Stimulated activated naive CD8-positive, alpha-beta T cell treated with anti-CD3 and anti-CD28 coated beads, Interleukin-15, Interleukin-2, amounts not matched to agents 100 ng/mL and 50 ng/mL, for 24 hours (primary cell): ENCODE measurements at regions not wholly inside any gene's neighbourhood (a gene's known extent, or its start where the extent isn't known, plus 50 kb on each side); places are given as distances from the start of the nearest gene placed in this dataset.
"Not testable (repeated sequence)": the region's sequence is repeated elsewhere in the genome, so short reads cannot be mapped to it uniquely, and the experiment has no call there.

ENCODE experiments used
- H3K27ac Mint-ChIP-seq: one replicate; pipeline ENCODE4 v1.8.0; 2021; ENCODE audit warnings: mild to moderate bottlenecking, mixed read lengths
- H3K27me3 Mint-ChIP-seq: one replicate; pipeline ENCODE4 v1.8.0; 2021; ENCODE audit warnings: mixed read lengths
- H3K36me3 Mint-ChIP-seq: one replicate; pipeline ENCODE4 v1.8.0; 2021; ENCODE audit warnings: low read depth, mixed read lengths
- H3K4me1 Mint-ChIP-seq: one replicate; pipeline ENCODE4 v1.8.0; 2021; ENCODE audit warnings: low read depth, mixed read lengths
- H3K4me3 Mint-ChIP-seq: one replicate; pipeline ENCODE4 v1.8.0; 2021; ENCODE audit warnings: mild to moderate bottlenecking, mixed read lengths
- H3K9me3 Mint-ChIP-seq: one replicate; pipeline ENCODE4 v1.8.0; 2021; ENCODE audit warnings: mixed read lengths

DNA sequence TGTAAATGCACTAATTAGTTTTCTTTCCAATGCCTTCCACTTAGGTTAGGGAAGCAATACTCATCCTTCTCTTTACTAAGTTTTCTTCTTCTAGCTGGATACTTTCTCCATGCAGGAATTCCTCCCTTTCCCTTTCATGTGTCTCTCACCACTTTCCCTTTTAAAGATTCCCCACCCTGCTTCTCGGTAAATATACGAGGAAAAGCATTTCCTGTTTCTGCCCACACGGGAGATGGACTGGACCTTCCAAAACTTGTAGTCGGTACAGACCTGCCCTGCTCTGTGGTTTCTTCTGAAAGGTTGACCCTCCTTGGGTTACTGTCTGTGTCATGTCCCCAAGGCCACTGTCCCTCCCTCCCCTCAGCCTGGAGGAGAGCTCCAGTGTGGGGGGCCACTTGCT lies 58.9 kb upstream of the LYZL2 start:
- Mint-ChIP-seq H3K4me3 (no peak overlapping the region), H3K9me3 (no peaks in the 10 kb centered on the region), H3K4me1 (peaks cover 59% of the 10 kb centered on the region), H3K27ac (peak overlapping the region; percentile 55), H3K27me3 (peaks cover 18% of the 10 kb centered on the region), H3K36me3 (no peaks in the 10 kb centered on the region)

DNA sequence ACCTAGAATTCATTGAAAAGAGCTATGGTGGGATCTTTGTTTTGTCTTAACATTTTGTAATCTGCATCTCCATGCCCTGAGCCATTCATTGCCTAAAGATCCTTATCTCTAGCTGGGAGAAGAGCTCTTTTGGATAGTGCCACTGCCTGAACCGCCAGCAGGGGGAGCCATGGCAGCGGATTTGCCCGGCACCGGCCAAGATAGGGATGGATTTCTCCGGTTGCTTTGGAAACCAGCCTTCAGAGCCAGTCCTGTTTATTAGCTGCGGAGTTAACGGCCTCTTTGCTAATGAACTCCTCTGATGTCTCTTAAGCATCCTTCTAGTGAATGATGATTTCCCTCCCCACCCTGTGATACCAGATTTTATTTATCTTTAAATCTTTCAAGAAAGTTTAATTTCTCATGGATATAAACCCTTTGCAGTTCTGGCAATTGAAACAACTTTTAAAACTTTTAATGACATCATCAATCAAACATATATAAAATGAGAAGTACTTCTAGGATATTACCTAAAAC lies 58.2 kb upstream of the LYZL2 start:
- Mint-ChIP-seq H3K9me3 (no peaks in the 10 kb centered on the region), H3K36me3 (no peaks in the 10 kb centered on the region), H3K27ac (peak overlapping the region; percentile 76), H3K4me3 (no peak overlapping the region), H3K4me1 (peaks cover 63% of the 10 kb centered on the region), H3K27me3 (peaks cover 18% of the 10 kb centered on the region)

DNA sequence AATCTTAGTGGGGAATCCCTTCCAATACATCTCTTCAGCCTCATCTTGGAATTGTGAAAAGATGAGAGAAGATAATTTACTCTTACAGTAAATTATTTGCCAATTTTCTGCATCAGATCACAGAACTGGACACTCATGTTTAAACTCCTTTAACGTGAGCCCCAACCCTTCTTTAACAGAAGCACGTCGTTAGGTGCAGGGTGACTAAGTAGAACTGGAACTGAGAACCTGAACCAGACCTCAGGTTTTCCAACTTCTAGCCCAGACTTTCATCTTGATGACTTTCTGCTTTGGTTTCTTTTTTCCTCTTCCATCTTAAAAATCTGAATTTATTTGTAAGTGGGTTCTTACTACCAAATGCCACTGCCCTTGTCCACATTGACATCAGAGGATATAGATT lies 57.2 kb upstream of the LYZL2 start:
- Mint-ChIP-seq H3K27ac (no peak overlapping the region), H3K4me1 (peaks cover 68% of the 10 kb centered on the region), H3K4me3 (no peak overlapping the region), H3K27me3 (peaks cover 18% of the 10 kb centered on the region), H3K36me3 (no peaks in the 10 kb centered on the region), H3K9me3 (no peaks in the 10 kb centered on the region)

DNA sequence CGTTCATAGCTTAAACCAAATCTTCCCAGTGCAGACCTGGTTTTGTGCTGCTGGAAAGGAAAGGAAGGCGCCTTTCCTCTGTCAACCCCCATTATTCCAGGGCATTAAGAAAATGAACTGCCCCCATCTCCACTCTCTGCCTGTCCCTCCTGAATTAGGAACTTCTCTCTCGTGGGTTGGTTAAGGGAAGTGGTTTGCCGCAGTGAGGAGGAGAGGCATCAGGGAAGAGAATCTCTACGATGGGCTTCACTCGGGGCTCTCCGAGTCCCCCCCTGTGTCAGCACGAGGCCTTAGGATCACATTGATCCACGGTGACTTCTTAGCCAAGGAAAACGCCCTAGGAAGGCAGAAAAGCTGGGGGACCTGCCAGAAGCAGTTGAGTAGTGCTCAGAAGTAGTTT lies 53.9 kb upstream of the LYZL2 start:
- Mint-ChIP-seq H3K4me1 (peaks cover 62% of the 10 kb centered on the region), H3K27ac (peak overlapping the region; percentile 88), H3K27me3 (peaks cover 35% of the 10 kb centered on the region), H3K4me3 (peak overlapping the region; percentile 4), H3K9me3 (peaks cover 4% of the 10 kb centered on the region), H3K36me3 (peaks cover 5% of the 10 kb centered on the region)

DNA sequence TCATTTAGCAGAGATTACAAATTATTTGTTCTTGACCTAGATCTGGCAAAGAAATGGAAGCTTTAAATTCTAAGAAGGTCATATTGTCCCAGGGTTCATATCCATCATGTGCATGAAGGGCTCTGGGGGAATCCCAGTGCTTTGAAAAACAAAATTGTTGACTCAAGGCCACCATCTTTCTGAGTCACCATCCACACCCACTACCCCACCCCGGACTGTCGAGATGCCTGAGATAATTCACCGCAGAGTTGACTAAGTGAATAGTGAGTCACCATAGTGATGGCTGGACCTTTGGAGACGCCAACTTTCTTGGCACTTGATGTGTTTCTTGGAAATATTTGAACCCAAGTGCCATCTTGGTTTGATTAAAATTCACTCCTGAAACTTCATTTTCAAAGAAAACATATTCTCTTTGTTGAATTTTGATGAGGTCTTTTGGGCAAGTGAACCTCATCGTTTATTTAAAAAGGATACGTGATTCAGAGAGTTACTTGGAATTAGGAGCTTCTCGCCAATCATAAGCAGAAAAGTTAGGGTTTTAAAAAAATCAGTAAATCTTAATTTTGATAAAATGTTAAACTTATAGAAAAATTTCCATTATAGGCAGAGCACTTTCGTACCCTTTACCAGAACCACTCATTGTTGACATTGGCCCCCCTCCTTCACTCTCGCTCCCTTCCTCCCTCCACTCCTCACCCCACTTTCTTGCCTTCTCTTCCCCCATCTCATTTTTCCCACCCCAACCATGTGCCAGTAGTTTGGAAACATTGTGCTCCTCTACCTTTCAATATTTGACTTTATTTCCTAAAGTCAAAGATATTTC lies 53.0 kb upstream of the LYZL2 start:
- Mint-ChIP-seq H3K27me3 (peaks cover 34% of the 10 kb centered on the region), H3K4me1 (peaks cover 56% of the 10 kb centered on the region), H3K27ac (peak overlapping the region; percentile 88)
- not testable (repeated sequence) for H3K4me3 Mint-ChIP-seq, H3K9me3 Mint-ChIP-seq, H3K36me3 Mint-ChIP-seq

DNA sequence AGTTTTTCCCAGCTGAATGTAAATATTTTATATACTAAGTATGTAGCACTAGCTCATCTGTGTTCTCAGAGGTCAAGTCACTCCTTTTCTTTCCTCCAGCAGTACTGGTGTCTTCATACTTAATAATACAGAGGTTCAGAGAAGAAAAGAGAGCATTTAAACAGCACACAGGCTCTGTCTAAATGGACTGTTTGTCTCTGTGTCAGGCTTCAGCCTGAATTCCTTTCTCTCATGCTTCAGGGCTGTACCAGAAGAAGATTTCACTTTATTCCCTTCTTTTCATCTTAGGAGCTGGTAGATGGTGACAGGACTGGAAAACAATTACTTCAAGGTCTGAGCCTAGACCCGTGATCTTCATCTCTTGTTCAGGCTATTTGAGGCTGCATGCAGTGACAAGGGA lies 51.4 kb upstream of the LYZL2 start:
- Mint-ChIP-seq H3K36me3 (peaks cover 5% of the 10 kb centered on the region), H3K27ac (no peak overlapping the region), H3K9me3 (peaks cover 4% of the 10 kb centered on the region), H3K27me3 (peaks cover 31% of the 10 kb centered on the region), H3K4me3 (no peak overlapping the region), H3K4me1 (peaks cover 39% of the 10 kb centered on the region)
